ENCODE measurements at regions not wholly inside any gene's neighbourhood (a gene's known extent, or its start where the extent isn't known, plus 50 kb on each side); places are given as distances from the start of the nearest gene placed in this dataset.

DNA sequence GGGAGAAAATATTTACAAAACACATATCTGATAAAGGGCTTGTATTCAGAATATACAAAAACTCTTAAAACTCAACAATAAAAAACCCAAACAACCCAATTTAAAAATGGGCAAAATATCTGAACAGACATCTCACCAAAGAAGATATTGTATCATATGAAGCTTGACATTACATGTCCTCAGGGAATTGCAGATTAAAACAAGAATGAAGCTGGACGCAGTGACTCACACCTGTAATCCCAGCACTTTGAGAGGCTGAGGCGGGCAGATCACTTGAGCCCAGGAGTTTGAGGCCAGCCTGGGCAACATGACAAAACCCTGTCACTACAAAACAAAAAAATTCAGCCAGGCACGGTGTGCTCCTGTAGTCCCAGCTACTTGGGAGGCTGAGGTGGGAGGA is 135.4 kb upstream of the AKIRIN2 start:
- Histone ChIP-seq H3K27ac (no peak overlapping the region), H3K4me1 (peaks cover 0 to 4% (median 3%) of the 10 kb centered on the region in 4 donors), H3K4me3 (no peak overlapping the region), H3K36me3 (no peaks in the 10 kb centered on the region), H3K9me3 (no peaks in the 10 kb centered on the region), H3K27me3 (no peaks in the 10 kb centered on the region)
- TF ChIP-seq, protein P1, sequence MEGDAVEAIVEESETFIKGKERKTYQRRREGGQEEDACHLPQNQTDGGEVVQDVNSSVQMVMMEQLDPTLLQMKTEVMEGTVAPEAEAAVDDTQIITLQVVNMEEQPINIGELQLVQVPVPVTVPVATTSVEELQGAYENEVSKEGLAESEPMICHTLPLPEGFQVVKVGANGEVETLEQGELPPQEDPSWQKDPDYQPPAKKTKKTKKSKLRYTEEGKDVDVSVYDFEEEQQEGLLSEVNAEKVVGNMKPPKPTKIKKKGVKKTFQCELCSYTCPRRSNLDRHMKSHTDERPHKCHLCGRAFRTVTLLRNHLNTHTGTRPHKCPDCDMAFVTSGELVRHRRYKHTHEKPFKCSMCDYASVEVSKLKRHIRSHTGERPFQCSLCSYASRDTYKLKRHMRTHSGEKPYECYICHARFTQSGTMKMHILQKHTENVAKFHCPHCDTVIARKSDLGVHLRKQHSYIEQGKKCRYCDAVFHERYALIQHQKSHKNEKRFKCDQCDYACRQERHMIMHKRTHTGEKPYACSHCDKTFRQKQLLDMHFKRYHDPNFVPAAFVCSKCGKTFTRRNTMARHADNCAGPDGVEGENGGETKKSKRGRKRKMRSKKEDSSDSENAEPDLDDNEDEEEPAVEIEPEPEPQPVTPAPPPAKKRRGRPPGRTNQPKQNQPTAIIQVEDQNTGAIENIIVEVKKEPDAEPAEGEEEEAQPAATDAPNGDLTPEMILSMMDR (IDR thresholded peaks at IDR 0.05) = no peak
- TF ChIP-seq POLR2A (IDR thresholded peaks at IDR 0.05) = no peak
- no peak for TF ChIP-seq EP300 (IDR thresholded peaks at IDR 0.05)
- 83 to 86% methylated on average over 3 of the region's 3 CpGs for WGBS, 2 donors
- no peak for DNase-seq (ENCODE audit: low spot score in 2 of 2)

DNA sequence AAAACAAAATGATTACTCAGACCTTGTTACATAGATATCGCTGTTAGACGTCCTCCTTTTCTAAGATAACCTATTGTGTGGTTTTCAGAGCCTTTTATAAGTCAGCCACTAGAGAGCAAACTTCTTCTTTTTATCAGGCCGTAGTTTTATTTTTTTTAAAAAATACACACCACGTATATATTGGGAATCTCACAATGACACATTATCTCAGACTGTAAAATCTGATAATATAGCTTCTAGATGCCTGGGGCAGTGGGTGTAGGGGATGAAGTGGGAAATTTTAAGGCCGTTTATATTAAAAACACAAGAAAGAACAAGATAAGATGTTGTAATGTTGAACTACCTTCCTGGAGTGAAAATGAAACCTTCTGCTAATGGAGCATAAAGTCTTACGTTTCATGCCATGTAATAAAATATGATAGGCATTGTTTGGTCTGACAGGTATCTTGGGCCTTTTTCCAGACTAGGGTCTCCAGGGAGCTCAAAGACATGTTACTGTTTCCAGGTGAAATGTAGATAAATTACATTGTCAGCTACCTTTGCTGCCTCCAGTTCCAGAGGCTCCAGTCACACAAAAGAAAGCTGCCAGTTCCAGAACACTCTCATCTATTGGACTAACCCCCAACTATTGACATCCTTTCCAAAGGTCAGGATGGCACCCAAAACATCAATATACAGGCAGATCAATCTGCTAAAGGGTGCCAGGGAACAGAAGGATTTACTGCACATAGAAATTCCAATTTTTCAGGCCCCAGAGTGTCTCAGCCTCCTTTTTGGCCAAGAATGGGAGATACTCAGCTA is 130.2 kb upstream of the AKIRIN2 start:
- H3K4me1 ChIP-seq = peaks cover 0 to 11% (median 4%) of the 10 kb centered on the region in 4 donors
- H3K4me3 ChIP-seq = peak overlapping the region; percentile 19 to 48 (median 34)
- WGBS, 2 donors = 3% methylated on average over 6 of the region's 6 CpGs
- H3K9me3 ChIP-seq = no peaks in the 10 kb centered on the region
- H3K27ac ChIP-seq = peak overlapping the region in 3 of 4 donors; percentile 33 to 74 (median 62)
- no peaks in the 10 kb centered on the region for H3K36me3 ChIP-seq
- no peak for TF ChIP-seq EP300 (IDR thresholded peaks at IDR 0.05)
- no peak for TF ChIP-seq POLR2A (IDR thresholded peaks at IDR 0.05)
- TF ChIP-seq, protein P1 (IDR thresholded peaks at IDR 0.05) = peak; percentile 15 to 41 (median 36)
- H3K27me3 ChIP-seq = no peaks in the 10 kb centered on the region
- no peak for DNase-seq (ENCODE audit: low spot score in 2 of 2)

DNA sequence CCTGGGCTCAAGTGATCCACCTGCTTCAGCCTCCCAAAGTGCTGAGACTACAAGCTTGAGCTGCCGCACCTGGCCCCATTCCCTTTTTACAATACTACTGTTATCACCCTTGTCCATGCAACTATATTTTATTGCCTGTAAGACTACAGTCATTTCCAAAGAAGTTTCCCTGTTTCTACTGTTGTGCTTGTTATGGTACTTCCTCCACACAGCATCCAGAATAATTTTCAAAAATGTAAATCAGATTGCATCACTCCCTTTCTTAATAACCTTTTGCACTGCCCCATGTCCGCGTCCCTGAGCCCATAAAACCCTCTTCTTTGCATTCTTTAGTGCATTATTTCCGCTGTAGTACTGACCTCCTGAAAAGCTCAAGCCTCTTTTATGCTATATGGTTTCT is 128.9 kb upstream of the AKIRIN2 start:
- H3K27me3 ChIP-seq = no peaks in the 10 kb centered on the region
- no peaks in the 10 kb centered on the region for H3K36me3 ChIP-seq
- no peak for DNase-seq (ENCODE audit: low spot score in 2 of 2)
- H3K9me3 ChIP-seq = no peaks in the 10 kb centered on the region
- TF ChIP-seq EP300 (IDR thresholded peaks at IDR 0.05) = no peak
- TF ChIP-seq, protein P1 (IDR thresholded peaks at IDR 0.05) = no peak
- TF ChIP-seq POLR2A (IDR thresholded peaks at IDR 0.05) = no peak
- WGBS, 2 donors = 59 to 66% methylated on average over 4 of the region's 4 CpGs
- H3K4me1 ChIP-seq = peaks cover 0 to 21% (median 4%) of the 10 kb centered on the region in 4 donors
- no peak overlapping the region for H3K4me3 ChIP-seq
- no peak overlapping the region for H3K27ac ChIP-seq

DNA sequence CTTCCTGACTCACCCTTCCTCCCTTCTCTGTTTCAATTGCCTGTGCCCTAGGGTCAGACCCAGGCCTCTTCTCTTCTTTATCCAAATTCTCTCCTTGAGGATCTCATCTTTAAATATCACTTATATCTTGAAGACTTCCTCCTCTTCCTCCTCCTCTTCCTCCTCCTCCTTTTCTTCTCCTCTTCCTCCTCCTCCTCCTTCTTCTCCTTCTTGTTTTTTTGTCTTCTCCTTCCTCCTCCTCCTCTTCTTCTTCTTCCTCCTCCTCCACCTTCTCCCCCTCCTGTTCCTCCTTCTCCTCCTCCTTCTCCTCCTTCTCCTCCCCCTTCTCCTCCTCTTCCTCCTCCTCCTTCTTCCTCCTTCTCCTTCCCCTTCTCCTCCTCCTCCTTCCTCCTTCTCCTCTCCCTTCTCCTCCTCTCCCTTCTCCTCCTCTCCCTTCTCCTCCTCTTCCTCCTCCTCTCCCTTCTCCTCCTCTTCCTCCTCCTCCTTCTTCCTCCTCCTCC is 127.6 kb upstream of the AKIRIN2 start:
- H3K4me3 ChIP-seq = no peak overlapping the region
- H3K27ac ChIP-seq = no peak overlapping the region
- TF ChIP-seq EP300 (IDR thresholded peaks at IDR 0.05) (no peak), POLR2A (IDR thresholded peaks at IDR 0.05) (no peak)
- TF ChIP-seq, protein P1 (IDR thresholded peaks at IDR 0.05) = no peak
- no peaks in the 10 kb centered on the region for H3K9me3 ChIP-seq
- no peaks in the 10 kb centered on the region for H3K27me3 ChIP-seq
- no peak for DNase-seq (ENCODE audit: low spot score in 2 of 2)
- H3K36me3 ChIP-seq = no peaks in the 10 kb centered on the region
- H3K4me1 ChIP-seq = peaks cover 0 to 32% (median 4%) of the 10 kb centered on the region in 4 donors

DNA sequence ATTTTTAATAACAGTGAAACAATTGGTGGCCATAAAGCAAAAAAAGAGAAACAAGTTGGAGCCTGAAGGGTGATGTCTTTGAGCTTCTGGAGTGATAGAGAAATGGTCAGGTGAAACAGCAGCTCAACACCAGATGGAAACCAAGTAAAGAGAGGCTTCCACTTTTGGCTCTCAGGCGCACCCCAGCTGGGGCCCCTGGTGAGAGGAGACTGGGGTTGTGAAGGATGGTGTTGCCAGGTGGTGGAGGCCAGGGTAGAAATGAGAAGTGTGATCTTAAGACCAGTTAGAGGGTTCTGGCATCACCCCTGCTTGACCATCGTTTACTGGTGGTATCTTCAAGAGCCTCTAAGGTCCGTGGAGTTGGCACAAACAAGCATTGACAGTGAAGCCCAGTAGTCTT is 126.0 kb upstream of the AKIRIN2 start:
- H3K4me3 ChIP-seq = no peak overlapping the region
- no peaks in the 10 kb centered on the region for H3K36me3 ChIP-seq
- H3K27ac ChIP-seq = no peak overlapping the region
- DNase-seq (ENCODE audit: low spot score in 2 of 2) = no peak
- no peaks in the 10 kb centered on the region for H3K27me3 ChIP-seq
- no peaks in the 10 kb centered on the region for H3K9me3 ChIP-seq
- peaks cover 0 to 35% (median 4%) of the 10 kb centered on the region in 4 donors for H3K4me1 ChIP-seq
- WGBS, 2 donors = 87 to 93% methylated on average over 3 of the region's 3 CpGs
- TF ChIP-seq, protein P1 (IDR thresholded peaks at IDR 0.05) = no peak
- no peak for TF ChIP-seq EP300 (IDR thresholded peaks at IDR 0.05)
